Uterus (tissue), 2 donors: ENCODE measurements at regions not wholly inside any gene's neighbourhood (a gene's known extent, or its start where the extent isn't known, plus 50 kb on each side); places are given as distances from the start of the nearest gene placed in this dataset.

Source experiments
- CTCF ChIP-seq, 4 experiments: fragments of 200-600 bp in 2 of 4; fragments of 450-650 bp in 2 of 4; sonication (generic) in 2 of 4; IDR thresholded peaks; one replicate each; pipeline ENCODE4 v1.5.1; 2016 to 2019; ENCODE audit warnings: antibody characterized with exemption in 4 of 4, mild to moderate bottlenecking in 2 of 4, moderate library complexity in 1 of 4
- POLR2A ChIP-seq, 2 donors: fragments of 450-650 bp; IDR thresholded peaks; one replicate each; pipeline ENCODE4 v1.6.1; 2016; ENCODE audit warnings: antibody characterized with exemption in 2 of 2, mild to moderate bottlenecking in 1 of 2, moderate library complexity in 1 of 2

GRCh38 chr3:168926426-168926825 is 737.1 kb downstream of the MECOM start:
- TF ChIP-seq CTCF (IDR thresholded peaks at IDR 0.05): no peak
- no peak for TF ChIP-seq POLR2A (IDR thresholded peaks at IDR 0.05)
